AG09309 (cell line): ENCODE measurements at regions not wholly inside any gene's neighbourhood (a gene's known extent, or its start where the extent isn't known, plus 50 kb on each side); places are given as distances from the start of the nearest gene placed in this dataset.

Source experiments
- DNase-seq: peaks from one replicate; pipeline ENCODE4 v3.0.0-alpha.2; 2010; ENCODE audit warnings: low read depth
- H3K4me3 ChIP-seq: 2 replicates; pipeline ENCODE4 v1.5.1; 2011; ENCODE audit warnings: mild to moderate bottlenecking, low read depth, low read length, moderate library complexity; ENCODE audit not compliant: control insufficient read depth
- TF ChIP-seq, protein P1 (sequence below): IDR thresholded peaks from 2 replicates; pipeline ENCODE4 v1.5.1; 2011; ENCODE audit warnings: mild to moderate bottlenecking, low read depth, low read length, inconsistent platforms; ENCODE audit not compliant: insufficient read depth, control insufficient read depth; ENCODE audit errors: missing control alignments

DNA sequence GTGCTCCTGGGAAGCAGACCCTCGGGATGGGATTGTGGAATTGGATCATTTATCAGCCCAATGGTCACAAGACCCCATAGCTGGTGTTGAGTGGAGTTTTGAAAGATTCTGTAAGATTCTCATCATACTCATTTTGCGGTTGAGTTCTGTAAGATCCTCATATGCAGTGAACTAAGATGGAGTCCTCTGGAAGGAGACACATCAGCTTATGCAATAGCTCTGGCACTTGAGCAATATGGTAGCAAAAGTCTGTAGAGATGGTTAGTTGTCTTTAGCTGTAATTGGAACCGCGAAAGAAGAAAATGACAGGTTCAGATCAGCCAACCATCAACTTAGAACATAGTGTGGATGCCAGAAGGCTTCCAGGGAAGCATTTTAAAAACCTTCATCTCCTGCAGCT, 184.5 kb upstream of the TSC22D2 start:
- TF ChIP-seq, protein P1, sequence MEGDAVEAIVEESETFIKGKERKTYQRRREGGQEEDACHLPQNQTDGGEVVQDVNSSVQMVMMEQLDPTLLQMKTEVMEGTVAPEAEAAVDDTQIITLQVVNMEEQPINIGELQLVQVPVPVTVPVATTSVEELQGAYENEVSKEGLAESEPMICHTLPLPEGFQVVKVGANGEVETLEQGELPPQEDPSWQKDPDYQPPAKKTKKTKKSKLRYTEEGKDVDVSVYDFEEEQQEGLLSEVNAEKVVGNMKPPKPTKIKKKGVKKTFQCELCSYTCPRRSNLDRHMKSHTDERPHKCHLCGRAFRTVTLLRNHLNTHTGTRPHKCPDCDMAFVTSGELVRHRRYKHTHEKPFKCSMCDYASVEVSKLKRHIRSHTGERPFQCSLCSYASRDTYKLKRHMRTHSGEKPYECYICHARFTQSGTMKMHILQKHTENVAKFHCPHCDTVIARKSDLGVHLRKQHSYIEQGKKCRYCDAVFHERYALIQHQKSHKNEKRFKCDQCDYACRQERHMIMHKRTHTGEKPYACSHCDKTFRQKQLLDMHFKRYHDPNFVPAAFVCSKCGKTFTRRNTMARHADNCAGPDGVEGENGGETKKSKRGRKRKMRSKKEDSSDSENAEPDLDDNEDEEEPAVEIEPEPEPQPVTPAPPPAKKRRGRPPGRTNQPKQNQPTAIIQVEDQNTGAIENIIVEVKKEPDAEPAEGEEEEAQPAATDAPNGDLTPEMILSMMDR, result no peak
- H3K4me3 ChIP-seq, result no peak overlapping the region
- no peak for DNase-seq

DNA sequence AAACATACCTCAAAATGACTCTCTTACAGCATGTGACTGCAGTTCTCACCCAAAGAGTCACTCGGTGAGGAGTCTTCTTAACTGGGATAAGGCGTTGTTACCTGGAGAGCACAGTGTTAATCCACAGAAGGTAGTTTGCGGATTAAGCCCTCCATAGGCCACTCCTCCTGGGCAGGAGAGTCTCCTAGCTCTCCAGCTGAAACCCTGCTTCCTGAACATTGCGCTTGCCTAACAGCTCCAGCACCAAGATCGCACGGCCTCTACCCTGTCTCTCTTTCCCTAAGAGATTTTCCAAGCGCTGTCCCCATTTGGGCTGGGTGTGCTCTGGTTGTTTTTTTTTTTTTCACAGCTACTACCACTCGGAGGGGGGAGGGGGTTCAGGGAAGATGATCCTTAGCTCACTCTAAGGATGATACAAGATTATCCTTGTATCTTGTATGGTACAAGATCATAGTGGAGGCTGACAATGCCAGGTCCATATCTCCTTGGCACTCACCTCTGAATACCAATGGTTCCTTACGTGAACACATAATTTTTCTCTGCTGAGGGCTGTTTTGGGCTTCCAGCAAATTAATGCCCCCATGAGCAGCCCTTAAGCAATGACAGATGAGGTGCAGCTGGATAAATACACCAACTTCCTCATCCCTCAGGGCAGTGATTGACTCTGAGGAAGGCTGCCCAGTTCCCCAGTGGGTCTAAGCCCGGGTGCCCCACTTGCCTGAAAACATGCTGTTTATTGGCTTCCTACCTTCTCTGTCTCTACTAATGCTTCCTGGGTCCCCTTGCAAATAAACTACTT, 185.2 kb upstream of the TSC22D2 start:
- TF ChIP-seq, protein P1, result no peak
- no peak overlapping the region for H3K4me3 ChIP-seq
- DNase-seq, result no peak

DNA sequence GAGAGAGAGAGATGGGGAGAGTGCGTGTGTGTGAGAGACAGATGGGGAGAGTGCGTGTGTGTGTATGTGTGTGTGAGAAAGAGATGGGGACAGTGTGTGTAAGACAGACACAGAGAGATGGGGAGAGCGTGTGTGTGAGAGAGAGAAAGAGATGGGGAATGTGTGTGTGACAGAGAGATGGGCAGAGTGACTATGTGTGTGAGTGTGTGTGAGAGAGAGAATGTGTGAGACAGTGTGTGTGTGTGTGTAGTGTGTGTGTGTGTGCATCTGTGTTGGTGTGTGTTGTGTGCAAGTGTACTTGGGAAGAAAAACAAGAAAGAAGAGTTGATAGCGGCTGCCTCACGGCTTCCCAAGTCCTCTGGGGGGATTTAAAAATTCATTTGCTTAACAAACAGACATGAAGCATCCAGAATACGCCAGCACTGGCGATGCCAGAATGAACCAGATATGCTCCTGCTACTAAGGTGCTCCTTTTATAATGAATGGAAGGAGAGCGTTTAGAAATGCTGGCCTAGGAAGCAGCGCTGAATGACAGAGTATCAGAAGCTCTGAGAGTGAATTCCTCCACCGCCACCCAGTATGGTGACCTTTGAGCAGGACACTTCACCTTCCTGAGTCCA, 186.1 kb upstream of the TSC22D2 start:
- TF ChIP-seq, protein P1, result no peak

DNA sequence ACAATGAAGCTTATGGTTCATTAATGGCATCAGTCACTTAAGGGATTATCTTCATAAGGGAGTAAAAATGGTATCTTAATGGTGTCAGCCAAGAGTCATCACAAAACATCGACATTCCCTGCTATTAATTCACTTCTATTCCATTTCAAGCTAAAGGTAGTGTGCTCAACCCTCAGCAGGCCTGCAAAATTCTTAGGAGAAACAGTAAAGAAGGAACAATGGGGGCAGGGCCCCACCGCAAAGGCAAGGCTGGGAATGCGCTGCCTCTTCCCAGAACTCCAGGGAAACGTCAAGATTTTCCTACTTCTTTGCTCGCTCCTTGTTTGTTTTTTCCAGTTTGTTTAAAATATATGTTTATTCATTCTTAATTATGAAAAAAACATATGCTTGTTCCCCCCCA, 187.3 kb upstream of the TSC22D2 start:
- peak overlapping the region; percentile 36 for H3K4me3 ChIP-seq
- no peak for DNase-seq
- TF ChIP-seq, protein P1, result no peak

More for the DNA sequence above, 186.1 kb upstream of the TSC22D2 start:
- H3K4me3 ChIP-seq, result no peak overlapping the region
- DNase-seq, result no peak

DNA sequence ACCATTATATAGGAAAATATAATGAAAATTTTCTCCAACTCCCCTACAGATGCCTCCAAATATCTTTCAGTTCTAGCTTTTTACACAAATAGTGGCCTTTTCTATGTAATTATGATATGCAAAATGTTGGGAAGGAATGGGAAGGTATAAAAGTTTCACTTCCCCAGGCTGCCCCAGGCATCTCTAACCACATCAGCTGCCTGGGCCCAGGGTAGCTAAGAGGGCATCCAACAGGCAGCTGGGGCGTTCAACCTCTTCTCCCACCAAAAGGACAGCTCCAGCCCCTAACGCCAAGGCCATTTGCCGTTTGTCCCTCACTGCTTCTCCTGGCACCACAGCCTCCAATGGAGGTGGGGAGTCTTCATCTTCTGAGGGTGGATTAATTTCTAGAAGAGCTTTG, 188.1 kb upstream of the TSC22D2 start:
- no peak for DNase-seq
- H3K4me3 ChIP-seq, result no peak overlapping the region
- TF ChIP-seq, protein P1, result no peak

DNA sequence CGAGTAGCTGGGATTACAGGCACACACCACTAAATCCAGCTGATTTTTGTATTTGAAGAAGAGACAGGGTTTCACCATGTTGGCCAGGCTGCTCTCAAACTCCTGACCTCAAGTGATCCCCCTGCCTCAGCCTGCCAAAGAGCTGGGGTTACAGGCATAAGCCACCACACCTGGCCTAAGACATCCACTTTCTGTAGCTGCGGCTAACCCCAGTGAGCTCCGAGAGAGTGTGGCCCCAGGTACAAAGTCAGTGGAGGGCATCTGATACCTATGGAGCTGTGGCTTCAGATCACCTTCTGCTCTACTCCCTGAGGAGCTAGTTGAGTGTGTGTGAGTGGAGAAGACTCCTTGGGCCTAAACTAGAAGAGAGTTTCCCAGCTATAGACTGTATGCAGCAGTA, 189.3 kb upstream of the TSC22D2 start:
- TF ChIP-seq, protein P1, result no peak
- no peak for DNase-seq
- no peak overlapping the region for H3K4me3 ChIP-seq
